PC-3 (cell line): ENCODE measurements at regions not wholly inside any gene's neighbourhood (a gene's known extent, or its start where the extent isn't known, plus 50 kb on each side); places are given as distances from the start of the nearest gene placed in this dataset.

ENCODE experiments used
- CTCF ChIP-seq: fragments of 300-600 bp; sonication (generic); conservative IDR thresholded peaks from 2 replicates; pipeline ENCODE4 v1.5.1; 2017; ENCODE audit warnings: antibody characterized with exemption, low read depth, mild to moderate bottlenecking, low read length
- EZH2 ChIP-seq: fragments of 300-600 bp; sonication (generic); IDR thresholded peaks from one replicate; pipeline ENCODE4 v1.6.1; 2017; ENCODE audit warnings: antibody characterized with exemption, mild to moderate bottlenecking, low read length; ENCODE audit not compliant: unreplicated experiment
- EZH2phosphoT487 ChIP-seq: fragments of 300-600 bp; sonication (generic); IDR thresholded peaks from 2 replicates; pipeline ENCODE4 v1.6.1; 2018; ENCODE audit warnings: mild to moderate bottlenecking, antibody characterized with exemption, low read length, borderline replicate concordance

GRCh38 chr4:10207116-10207515 lies 90.5 kb upstream of the WDR1 start:
- TF ChIP-seq CTCF (no peak), EZH2 (no peak), EZH2phosphoT487 (no peak)
